Choroid plexus epithelial cell (primary cell): ENCODE measurements at regions not wholly inside any gene's neighbourhood (a gene's known extent, or its start where the extent isn't known, plus 50 kb on each side); places are given as distances from the start of the nearest gene placed in this dataset.

Experiments used
- DNase-seq: peaks from one replicate; pipeline ENCODE4 v3.0.0-alpha.2; 2010; ENCODE audit warnings: low read depth
- H3K4me3 ChIP-seq: 2 replicates; pipeline ENCODE4 v1.5.1; 2011; ENCODE audit warnings: low read depth, mild to moderate bottlenecking, control low read depth, low read length, moderate library complexity
- CTCF ChIP-seq: conservative IDR thresholded peaks from 2 replicates; pipeline ENCODE4 v1.5.1; 2011; ENCODE audit warnings: low read depth, mild to moderate bottlenecking, control low read depth, inconsistent platforms, low read length, moderate library complexity

GRCh38 chr5:2375757-2376250 is 375.7 kb downstream of the IRX2 start:
- no peak for DNase-seq
- no peak overlapping the region for H3K4me3 ChIP-seq
- TF ChIP-seq CTCF: no peak

GRCh38 chr5:2375291-2375690 is 376.2 kb downstream of the IRX2 start:
- DNase-seq: no peak
- TF ChIP-seq CTCF: no peak

GRCh38 chr5:2374703-2375102 is 376.8 kb downstream of the IRX2 start:
- DNase-seq: no peak
- no peak for TF ChIP-seq CTCF
- no peak overlapping the region for H3K4me3 ChIP-seq

More at GRCh38 chr5:2375291-2375690, 376.2 kb downstream of the IRX2 start:
- H3K4me3 ChIP-seq: no peak overlapping the region

GRCh38 chr5:2373631-2374030 is 377.8 kb downstream of the IRX2 start:
- TF ChIP-seq CTCF: no peak
- H3K4me3 ChIP-seq: no peak overlapping the region
- DNase-seq: no peak

GRCh38 chr5:2371419-2371710 is 380.1 kb downstream of the IRX2 start:
- no peak for TF ChIP-seq CTCF
- no peak overlapping the region for H3K4me3 ChIP-seq
- no peak for DNase-seq

GRCh38 chr5:2370626-2371418 is 380.7 kb downstream of the IRX2 start:
- no peak for DNase-seq
- no peak overlapping the region for H3K4me3 ChIP-seq
- no peak for TF ChIP-seq CTCF

- no peak for DNase-seq
- H3K4me3 ChIP-seq: no peak overlapping the region
- TF ChIP-seq CTCF: no peak
These were observed 382.3 kb downstream of the IRX2 start for GRCh38 chr5:2369178-2369577.
